ENCODE measurements at regions not wholly inside any gene's neighbourhood (a gene's known extent, or its start where the extent isn't known, plus 50 kb on each side); places are given as distances from the start of the nearest gene placed in this dataset.

DNA sequence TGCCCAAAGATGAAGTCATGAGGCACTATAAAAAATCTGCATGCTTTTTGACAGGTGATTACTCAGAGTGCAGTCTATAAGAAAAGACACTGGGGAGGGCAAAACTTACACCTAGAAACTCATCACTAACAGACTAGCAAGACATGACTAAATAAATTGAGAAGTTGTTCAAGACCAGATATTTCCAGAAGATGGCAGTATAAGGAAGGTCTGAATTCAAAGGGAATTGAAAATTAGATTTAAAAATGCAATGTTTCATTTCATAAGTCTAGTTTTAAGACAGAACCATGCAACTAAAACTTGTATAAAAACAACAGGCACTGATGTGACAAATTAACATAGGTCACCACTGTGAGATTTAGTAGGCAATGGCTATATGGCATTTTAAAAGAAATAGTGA is 232.5 kb upstream of the POF1B start:
- no peaks in the 10 kb centered on the region for H3K36me3 Mint-ChIP-seq

GRCh38 chrX:85592980-85593379 is 213.5 kb upstream of the POF1B start:
- DNase-seq (no peak), ATAC-seq (no peak)
- ChIA-PET POLR2A (no interaction called here), CTCF (no interaction called here)
- no peak overlapping the region for H3K4me3 Mint-ChIP-seq
- H3K4me3 ChIP-seq (ENCODE audit: low read length), result no peak overlapping the region
- no peaks in the 10 kb centered on the region for H3K4me1 Mint-ChIP-seq
- no peaks in the 10 kb centered on the region for H3K27me3 ChIP-seq (ENCODE audit: control insufficient read depth in 2 of 2, insufficient read depth in 2 of 2, low read length in 2 of 2)
- H3K9me3 ChIP-seq (ENCODE audit: control insufficient read depth in 2 of 3, low read length in 3 of 3), result no peaks in the 10 kb centered on the region
- H3K27ac Mint-ChIP-seq, result no peak overlapping the region
- intact Hi-C loops (cut with micrococcal nuclease), result no loop called here
- H3K27me3 Mint-ChIP-seq, result peaks cover 0 to 3% (median 0%) of the 10 kb centered on the region in 5 donors
- no peaks in the 10 kb centered on the region for H3K4me1 ChIP-seq (ENCODE audit: control insufficient read depth in 2 of 2, insufficient read depth in 2 of 2, low read length in 2 of 2)
- H3K27ac ChIP-seq (ENCODE audit: low read depth, low read length), result no peak overlapping the region
- H3K9me3 Mint-ChIP-seq, result peaks cover 0 to 5% (median 0%) of the 10 kb centered on the region in 11 donors
- H3K36me3 ChIP-seq (ENCODE audit: control insufficient read depth in 2 of 3, insufficient read depth in 3 of 3, low read length in 3 of 3), result no peaks in the 10 kb centered on the region
- H3K36me3 Mint-ChIP-seq, result no peaks in the 10 kb centered on the region

More for the DNA sequence above, 232.5 kb upstream of the POF1B start:
- DNase-seq (no peak), ATAC-seq (no peak)
- no peaks in the 10 kb centered on the region for H3K4me1 Mint-ChIP-seq
- H3K4me1 ChIP-seq (ENCODE audit: control insufficient read depth in 2 of 2, insufficient read depth in 2 of 2, low read length in 2 of 2), result no peaks in the 10 kb centered on the region
- no peaks in the 10 kb centered on the region for H3K36me3 ChIP-seq (ENCODE audit: control insufficient read depth in 2 of 3, insufficient read depth in 3 of 3, low read length in 3 of 3)
- no peaks in the 10 kb centered on the region for H3K27me3 Mint-ChIP-seq
- CTCF ChIA-PET, result no interaction called here
- POLR2A ChIA-PET, result no interaction called here
- no peaks in the 10 kb centered on the region for H3K9me3 ChIP-seq (ENCODE audit: control insufficient read depth in 2 of 3, low read length in 3 of 3)
- H3K27ac ChIP-seq (ENCODE audit: low read depth, low read length), result no peak overlapping the region
- H3K4me3 Mint-ChIP-seq, result no peak overlapping the region
- H3K4me3 ChIP-seq (ENCODE audit: low read length), result no peak overlapping the region
- intact Hi-C loops (cut with micrococcal nuclease), result loop anchor here in 1 of 2 donors (5.0 kb wide), 1 partner anchor 1335 kb away; no protein-coding TSS in a partner anchor
- H3K27me3 ChIP-seq (ENCODE audit: control insufficient read depth in 2 of 2, insufficient read depth in 2 of 2, low read length in 2 of 2), result no peaks in the 10 kb centered on the region
- H3K27ac Mint-ChIP-seq, result no peak overlapping the region
- peaks cover 0 to 3% (median 0%) of the 10 kb centered on the region in 11 donors for H3K9me3 Mint-ChIP-seq

- H3K27ac Mint-ChIP-seq, result no peak overlapping the region
- H3K4me3 Mint-ChIP-seq, result no peak overlapping the region
- Histone ChIP-seq H3K36me3 (ENCODE audit: control insufficient read depth in 2 of 3, insufficient read depth in 3 of 3, low read length in 3 of 3) (no peaks in the 10 kb centered on the region), H3K4me3 (ENCODE audit: low read length) (no peak overlapping the region), H3K27me3 (ENCODE audit: control insufficient read depth in 2 of 2, insufficient read depth in 2 of 2, low read length in 2 of 2) (no peaks in the 10 kb centered on the region), H3K4me1 (ENCODE audit: control insufficient read depth in 2 of 2, insufficient read depth in 2 of 2, low read length in 2 of 2) (no peaks in the 10 kb centered on the region), H3K27ac (ENCODE audit: low read depth, low read length) (no peak overlapping the region), H3K9me3 (ENCODE audit: control insufficient read depth in 2 of 3, low read length in 3 of 3) (no peaks in the 10 kb centered on the region)
- no peaks in the 10 kb centered on the region for H3K4me1 Mint-ChIP-seq
- H3K36me3 Mint-ChIP-seq, result no peaks in the 10 kb centered on the region
- peaks cover 0 to 3% (median 0%) of the 10 kb centered on the region in 5 donors for H3K27me3 Mint-ChIP-seq
- ATAC-seq, result no peak
- ChIA-PET POLR2A (no interaction called here), CTCF (no interaction called here)
- intact Hi-C loops (cut with micrococcal nuclease), result no loop called here
- H3K9me3 Mint-ChIP-seq, result peaks cover 0 to 5% (median 0%) of the 10 kb centered on the region in 11 donors
- no peak for DNase-seq
Measured at GRCh38 chrX:85591536-85591935, 212.1 kb upstream of the POF1B start.

DNA sequence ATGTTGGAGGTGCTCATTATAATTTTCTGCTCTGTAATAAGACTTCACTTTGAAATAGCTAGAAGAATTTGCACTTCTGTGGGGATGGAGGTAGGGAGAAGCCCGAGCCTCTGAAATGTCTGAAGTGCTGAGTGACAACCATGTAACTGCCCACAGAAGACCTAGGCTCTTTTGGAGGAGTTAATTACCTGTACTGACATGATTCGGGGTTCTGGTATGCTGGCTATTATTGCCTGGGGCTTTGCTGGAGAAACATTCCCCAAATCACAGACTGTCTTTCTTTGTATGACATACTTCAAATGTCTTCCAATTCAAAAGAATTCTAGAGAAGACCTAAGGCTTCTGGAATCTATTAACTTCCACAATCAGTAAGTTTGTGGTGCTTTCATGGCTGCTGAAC is 211.2 kb upstream of the POF1B start:
- H3K36me3 Mint-ChIP-seq, result no peaks in the 10 kb centered on the region
- no peak for ATAC-seq
- no peak overlapping the region for H3K4me3 Mint-ChIP-seq
- CTCF ChIA-PET, result no interaction called here
- no peak overlapping the region for H3K27ac Mint-ChIP-seq
- Histone ChIP-seq H3K27me3 (ENCODE audit: control insufficient read depth in 2 of 2, insufficient read depth in 2 of 2, low read length in 2 of 2) (no peaks in the 10 kb centered on the region), H3K27ac (ENCODE audit: low read depth, low read length) (no peak overlapping the region), H3K4me3 (ENCODE audit: low read length) (no peak overlapping the region), H3K4me1 (ENCODE audit: control insufficient read depth in 2 of 2, insufficient read depth in 2 of 2, low read length in 2 of 2) (no peaks in the 10 kb centered on the region), H3K36me3 (ENCODE audit: control insufficient read depth in 2 of 3, insufficient read depth in 3 of 3, low read length in 3 of 3) (no peaks in the 10 kb centered on the region), H3K9me3 (ENCODE audit: control insufficient read depth in 2 of 3, low read length in 3 of 3) (no peaks in the 10 kb centered on the region)
- H3K27me3 Mint-ChIP-seq, result no peaks in the 10 kb centered on the region
- peaks cover 0 to 7% (median 0%) of the 10 kb centered on the region in 11 donors for H3K9me3 Mint-ChIP-seq
- POLR2A ChIA-PET, result no interaction called here
- intact Hi-C loops (cut with micrococcal nuclease), result no loop called here
- H3K4me1 Mint-ChIP-seq, result no peaks in the 10 kb centered on the region
- no peak for DNase-seq

- intact Hi-C loops (cut with micrococcal nuclease), result no loop called here
- Histone ChIP-seq H3K4me3 (ENCODE audit: low read length) (no peak overlapping the region), H3K9me3 (ENCODE audit: control insufficient read depth in 2 of 3, low read length in 3 of 3) (no peaks in the 10 kb centered on the region), H3K36me3 (ENCODE audit: control insufficient read depth in 2 of 3, insufficient read depth in 3 of 3, low read length in 3 of 3) (no peaks in the 10 kb centered on the region), H3K4me1 (ENCODE audit: control insufficient read depth in 2 of 2, insufficient read depth in 2 of 2, low read length in 2 of 2) (no peaks in the 10 kb centered on the region), H3K27me3 (ENCODE audit: control insufficient read depth in 2 of 2, insufficient read depth in 2 of 2, low read length in 2 of 2) (no peaks in the 10 kb centered on the region), H3K27ac (ENCODE audit: low read depth, low read length) (no peak overlapping the region)
- CTCF ChIA-PET, result no interaction called here
- Mint-ChIP-seq H3K4me3 (no peak overlapping the region), H3K4me1 (no peaks in the 10 kb centered on the region), H3K9me3 (peaks cover 0 to under 1% (median 0%) of the 10 kb centered on the region in 11 donors), H3K27me3 (no peaks in the 10 kb centered on the region), H3K36me3 (no peaks in the 10 kb centered on the region), H3K27ac (no peak overlapping the region)
- POLR2A ChIA-PET, result no interaction called here
- no peak for ATAC-seq
- DNase-seq, result no peak
Measured at GRCh38 chrX:85573801-85574200, 194.3 kb upstream of the POF1B start.

DNA sequence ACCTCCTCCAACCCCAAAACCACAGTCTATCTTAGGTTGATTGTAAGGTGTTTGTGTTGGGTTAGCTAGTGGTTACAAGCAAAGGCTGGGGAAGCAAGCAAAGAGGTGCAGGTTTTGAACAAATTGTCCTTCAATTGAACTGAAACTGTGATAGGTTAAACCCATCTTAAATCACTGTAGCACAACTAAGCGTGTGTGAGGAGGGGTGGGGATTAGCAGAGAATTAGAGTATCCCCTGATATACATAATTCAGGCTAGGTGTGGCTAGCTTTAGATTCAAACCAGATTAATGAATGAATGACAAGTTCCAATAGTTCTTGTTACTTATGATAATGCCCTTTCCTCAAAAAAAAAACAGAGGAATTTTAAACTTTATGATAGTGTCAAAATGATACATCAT is 191.0 kb upstream of the POF1B start:
- ATAC-seq, result no peak
- ChIA-PET CTCF (no interaction called here), POLR2A (no interaction called here)
- Mint-ChIP-seq H3K27me3 (no peaks in the 10 kb centered on the region), H3K27ac (no peak overlapping the region), H3K36me3 (no peaks in the 10 kb centered on the region), H3K4me1 (no peaks in the 10 kb centered on the region), H3K9me3 (no peaks in the 10 kb centered on the region), H3K4me3 (no peak overlapping the region)
- H3K36me3 ChIP-seq (ENCODE audit: control insufficient read depth in 2 of 3, insufficient read depth in 3 of 3, low read length in 3 of 3), result no peaks in the 10 kb centered on the region
- no peaks in the 10 kb centered on the region for H3K9me3 ChIP-seq (ENCODE audit: control insufficient read depth in 2 of 3, low read length in 3 of 3)
- intact Hi-C loops (cut with micrococcal nuclease), result no loop called here
- no peak overlapping the region for H3K4me3 ChIP-seq (ENCODE audit: low read length)
- DNase-seq, result no peak
- H3K27me3 ChIP-seq (ENCODE audit: control insufficient read depth in 2 of 2, insufficient read depth in 2 of 2, low read length in 2 of 2), result no peaks in the 10 kb centered on the region
- no peak overlapping the region for H3K27ac ChIP-seq (ENCODE audit: low read depth, low read length)
- no peaks in the 10 kb centered on the region for H3K4me1 ChIP-seq (ENCODE audit: control insufficient read depth in 2 of 2, insufficient read depth in 2 of 2, low read length in 2 of 2)

GRCh38 chrX:85569686-85570085 is 190.2 kb upstream of the POF1B start:
- H3K36me3 Mint-ChIP-seq, result no peaks in the 10 kb centered on the region
- intact Hi-C loops (cut with micrococcal nuclease), result no loop called here
- Histone ChIP-seq H3K27ac (ENCODE audit: low read depth, low read length) (no peak overlapping the region), H3K27me3 (ENCODE audit: control insufficient read depth in 2 of 2, insufficient read depth in 2 of 2, low read length in 2 of 2) (no peaks in the 10 kb centered on the region), H3K36me3 (ENCODE audit: control insufficient read depth in 2 of 3, insufficient read depth in 3 of 3, low read length in 3 of 3) (no peaks in the 10 kb centered on the region), H3K4me1 (ENCODE audit: control insufficient read depth in 2 of 2, insufficient read depth in 2 of 2, low read length in 2 of 2) (no peaks in the 10 kb centered on the region), H3K4me3 (ENCODE audit: low read length) (no peak overlapping the region), H3K9me3 (ENCODE audit: control insufficient read depth in 2 of 3, low read length in 3 of 3) (no peaks in the 10 kb centered on the region)
- POLR2A ChIA-PET, result no interaction called here
- ATAC-seq (no peak), DNase-seq (no peak)
- H3K4me3 Mint-ChIP-seq, result no peak overlapping the region
- no peak overlapping the region for H3K27ac Mint-ChIP-seq
- CTCF ChIA-PET, result no interaction called here
- H3K9me3 Mint-ChIP-seq, result no peaks in the 10 kb centered on the region
- H3K4me1 Mint-ChIP-seq, result no peaks in the 10 kb centered on the region
- no peaks in the 10 kb centered on the region for H3K27me3 Mint-ChIP-seq

Data from naive thymus-derived CD4-positive, alpha-beta T cell (primary cell).